ENCODE measurements at regions not wholly inside any gene's neighbourhood (a gene's known extent, or its start where the extent isn't known, plus 50 kb on each side); places are given as distances from the start of the nearest gene placed in this dataset.

- no peaks in the 10 kb centered on the region for H3K36me3 ChIP-seq
- TF ChIP-seq CTCF (IDR thresholded peaks at IDR 0.05) = no peak
These were observed 55.5 kb downstream of the DRD1 start for GRCh38 chr5:175388531-175388930.

GRCh38 chr5:175387144-175387543, 56.8 kb downstream of the DRD1 start:
- no peak for TF ChIP-seq CTCF (IDR thresholded peaks at IDR 0.05)
- TF ChIP-seq POLR2A (IDR thresholded peaks at IDR 0.05) = no peak
- H3K27me3 ChIP-seq = no peaks in the 10 kb centered on the region
- no peaks in the 10 kb centered on the region for H3K9me3 ChIP-seq
- no peaks in the 10 kb centered on the region for H3K4me1 ChIP-seq
- H3K36me3 ChIP-seq = no peaks in the 10 kb centered on the region
- H3K27ac ChIP-seq = no peak overlapping the region
- no peak for DNase-seq
- no peak overlapping the region for H3K4me3 ChIP-seq

More at GRCh38 chr5:175388531-175388930, 55.5 kb downstream of the DRD1 start:
- H3K4me1 ChIP-seq = no peaks in the 10 kb centered on the region
- no peaks in the 10 kb centered on the region for H3K27me3 ChIP-seq
- DNase-seq = no peak
- no peak overlapping the region for H3K4me3 ChIP-seq
- H3K27ac ChIP-seq = no peak overlapping the region
- no peaks in the 10 kb centered on the region for H3K9me3 ChIP-seq

- DNase-seq = no peak
- Histone ChIP-seq H3K27me3 (no peaks in the 10 kb centered on the region), H3K27ac (no peak overlapping the region), H3K4me1 (no peaks in the 10 kb centered on the region), H3K9me3 (no peaks in the 10 kb centered on the region), H3K4me3 (no peak overlapping the region), H3K36me3 (no peaks in the 10 kb centered on the region)
- TF ChIP-seq POLR2A (IDR thresholded peaks at IDR 0.05) (no peak), CTCF (IDR thresholded peaks at IDR 0.05) (no peak)
These were observed 57.5 kb downstream of the DRD1 start for GRCh38 chr5:175386526-175386925.

- Histone ChIP-seq H3K36me3 (no peaks in the 10 kb centered on the region), H3K9me3 (no peaks in the 10 kb centered on the region), H3K4me3 (no peak overlapping the region), H3K27ac (no peak overlapping the region), H3K4me1 (no peaks in the 10 kb centered on the region), H3K27me3 (no peaks in the 10 kb centered on the region)
- no peak for DNase-seq
- TF ChIP-seq POLR2A (IDR thresholded peaks at IDR 0.05) (no peak), CTCF (IDR thresholded peaks at IDR 0.05) (no peak)
These were observed 58.2 kb downstream of the DRD1 start for GRCh38 chr5:175385691-175386362.

- TF ChIP-seq POLR2A (IDR thresholded peaks at IDR 0.05) (no peak), CTCF (IDR thresholded peaks at IDR 0.05) (no peak)
- no peak for DNase-seq
- H3K27me3 ChIP-seq = no peaks in the 10 kb centered on the region
These were observed 59.0 kb downstream of the DRD1 start for GRCh38 chr5:175384724-175385552.

More at GRCh38 chr5:175384724-175385552, 59.0 kb downstream of the DRD1 start:
- H3K27ac ChIP-seq = no peak overlapping the region
- H3K36me3 ChIP-seq = no peaks in the 10 kb centered on the region
- no peaks in the 10 kb centered on the region for H3K4me1 ChIP-seq
- no peak overlapping the region for H3K4me3 ChIP-seq
- no peaks in the 10 kb centered on the region for H3K9me3 ChIP-seq

All from Peyer's patch (tissue), 4 donors.